Fibroblast of skin of left biceps (primary cell): ENCODE measurements at regions not wholly inside any gene's neighbourhood (a gene's known extent, or its start where the extent isn't known, plus 50 kb on each side); places are given as distances from the start of the nearest gene placed in this dataset.
"Not testable (repeated sequence)": the region's sequence is repeated elsewhere in the genome, so short reads cannot be mapped to it uniquely, and the experiment has no call there.

ENCODE experiments used
- DNase-seq, 2 experiments: peaks; one replicate each; pipeline ENCODE4 v3.0.0-alpha.2; 2013; ENCODE audit warnings: low read depth in 2 of 2

- peak in 1 of 2 experiments; percentile 27 for DNase-seq
These were observed 417.6 kb upstream of the DYNLRB2 start for GRCh38 chr16:80123189-80123588.

GRCh38 chr16:80122115-80122514 lies 418.7 kb upstream of the DYNLRB2 start:
- peak in 1 of 2 experiments; percentile 38 for DNase-seq

- no peak for DNase-seq
These were observed 419.3 kb upstream of the DYNLRB2 start for GRCh38 chr16:80121522-80121909.

GRCh38 chr16:80120899-80121521 lies 419.8 kb upstream of the DYNLRB2 start:
- no peak for DNase-seq

GRCh38 chr16:80117556-80118130 lies 423.1 kb upstream of the DYNLRB2 start:
- no peak for DNase-seq

- DNase-seq, result no peak
These were observed 424.1 kb upstream of the DYNLRB2 start for GRCh38 chr16:80116711-80117110.

GRCh38 chr16:80114699-80115098 lies 426.1 kb upstream of the DYNLRB2 start:
- no peak for DNase-seq

GRCh38 chr16:80113873-80114574 lies 426.8 kb upstream of the DYNLRB2 start:
- DNase-seq, result no peak

- DNase-seq, result no peak
These were observed 431.2 kb upstream of the DYNLRB2 start for GRCh38 chr16:80109581-80109980.

- no peak for DNase-seq
These were observed 432.9 kb upstream of the DYNLRB2 start for GRCh38 chr16:80107900-80108299.

- no peak for DNase-seq
These were observed 435.0 kb upstream of the DYNLRB2 start for GRCh38 chr16:80105751-80106150.

GRCh38 chr16:80105160-80105559 lies 435.6 kb upstream of the DYNLRB2 start:
- DNase-seq, result peak in 1 of 2 experiments; percentile 11

GRCh38 chr16:80104401-80104800 lies 436.4 kb upstream of the DYNLRB2 start:
- no peak for DNase-seq

- no peak for DNase-seq
These were observed 437.3 kb upstream of the DYNLRB2 start for GRCh38 chr16:80103463-80103862.

GRCh38 chr16:80100846-80101451 lies 439.8 kb upstream of the DYNLRB2 start:
- DNase-seq, result no peak

GRCh38 chr16:80100186-80100585 lies 440.6 kb upstream of the DYNLRB2 start:
- no peak for DNase-seq

GRCh38 chr16:80097098-80097497 lies 443.7 kb upstream of the DYNLRB2 start:
- no peak for DNase-seq

- peak; percentile 25 to 28 for DNase-seq
These were observed 448.1 kb upstream of the DYNLRB2 start for GRCh38 chr16:80092681-80093080.

GRCh38 chr16:80091453-80091852 lies 449.3 kb upstream of the DYNLRB2 start:
- DNase-seq, result not testable (repeated sequence)

- no peak for DNase-seq
These were observed 455.2 kb upstream of the DYNLRB2 start for GRCh38 chr16:80085606-80086005.

GRCh38 chr16:80084614-80085013 lies 456.2 kb upstream of the DYNLRB2 start:
- DNase-seq, result no peak

- DNase-seq, result no peak
These were observed 456.6 kb upstream of the DYNLRB2 start for GRCh38 chr16:80084163-80084562.

- no peak for DNase-seq
These were observed 457.9 kb upstream of the DYNLRB2 start for GRCh38 chr16:80082906-80083305.
